CD14-positive monocyte (primary cell): ENCODE measurements at regions not wholly inside any gene's neighbourhood (a gene's known extent, or its start where the extent isn't known, plus 50 kb on each side); places are given as distances from the start of the nearest gene placed in this dataset.

Experiments
- DNase-seq, 3 donors: peaks; one replicate each; pipeline ENCODE4 v3.0.0-alpha.2; 2011 to 2022
- H2AFZ ChIP-seq: 2 replicates; pipeline ENCODE4 v1.6.0; 2012; ENCODE audit warnings: mild to moderate bottlenecking, low read depth, low read length, inconsistent platforms; ENCODE audit not compliant: insufficient read depth, poor library complexity, severe bottlenecking
- H3K27ac ChIP-seq, 2 donors: 1 replicate in 1 of 2; 2 replicates in 1 of 2; pipeline ENCODE4 v1.5.1; 2012 to 2013; ENCODE audit warnings: low read length in 2 of 2, control low read depth in 1 of 2, inconsistent platforms in 1 of 2, low read depth in 1 of 2, mild to moderate bottlenecking in 1 of 2
- H3K27me3 ChIP-seq, 2 donors: one replicate each; pipeline versions ENCODE4 v1.6.0 to v1.6.1; 2011 to 2013; ENCODE audit warnings: low read length in 2 of 2; ENCODE audit not compliant: control insufficient read depth in 2 of 2, insufficient read depth in 2 of 2
- H3K36me3 ChIP-seq, 2 donors: replicated peaks in 1 of 2; 1 replicate in 1 of 2; 2 replicates in 1 of 2; pipeline versions ENCODE4 v1.5.1 to v1.6.1; 2012 to 2013; ENCODE audit warnings: low read length in 2 of 2, control low read depth in 1 of 2, inconsistent platforms in 1 of 2, mild to moderate bottlenecking in 1 of 2; ENCODE audit not compliant: insufficient read depth in 2 of 2, control insufficient read depth in 1 of 2
- H3K4me1 ChIP-seq, 2 donors: 1 replicate in 1 of 2; 2 replicates in 1 of 2; pipeline versions ENCODE4 v1.5.1 to v1.6.1; 2012 to 2013; ENCODE audit warnings: low read length in 2 of 2, control low read depth in 1 of 2, inconsistent platforms in 1 of 2, mild to moderate bottlenecking in 1 of 2, moderate library complexity in 1 of 2; ENCODE audit not compliant: insufficient read depth in 2 of 2, control insufficient read depth in 1 of 2
- H3K4me2 ChIP-seq: replicated peaks from 2 replicates; pipeline ENCODE3; 2012; ENCODE audit warnings: low read length, moderate library complexity, mild to moderate bottlenecking; ENCODE audit not compliant: poor library complexity, severe bottlenecking; ENCODE audit errors: extremely low read depth
- H3K4me3 ChIP-seq, 3 experiments: fragments of 200-600 bp in 1 of 3; sonication (generic) in 1 of 3; replicated peaks in 1 of 3; 1 replicate in 2 of 3; 2 replicates in 1 of 3; pipeline ENCODE4 v1.5.1; 2011 to 2013; ENCODE audit warnings: low read length in 3 of 3, mild to moderate bottlenecking in 3 of 3, control low read depth in 2 of 3, low read depth in 2 of 3, inconsistent platforms in 1 of 3, moderate library complexity in 1 of 3
- H3K79me2 ChIP-seq: 2 replicates; pipeline ENCODE4 v1.6.0; 2012; ENCODE audit warnings: mild to moderate bottlenecking, control low read depth, inconsistent platforms, low read length, moderate library complexity; ENCODE audit not compliant: insufficient read depth
- H3K9ac ChIP-seq: 2 replicates; pipeline ENCODE4 v1.6.0; 2017; ENCODE audit warnings: low read length, mild to moderate bottlenecking; ENCODE audit not compliant: insufficient read depth, poor library complexity, severe bottlenecking
- H3K9me3 ChIP-seq, 2 donors: replicated peaks in 1 of 2; 1 replicate in 1 of 2; 2 replicates in 1 of 2; pipeline versions ENCODE4 v1.5.1 to v1.6.1; 2012 to 2013; ENCODE audit warnings: low read length in 2 of 2, control low read depth in 1 of 2; ENCODE audit not compliant: control insufficient read depth in 1 of 2, insufficient read depth in 1 of 2
- H4K20me1 ChIP-seq: 2 replicates; pipeline ENCODE4 v1.6.0; 2012; ENCODE audit warnings: mild to moderate bottlenecking, low read length, control low read depth, moderate library complexity; ENCODE audit not compliant: insufficient read depth
- H3K27ac Mint-ChIP-seq, 7 donors: one replicate each; pipeline ENCODE4 v1.8.0; 2020; ENCODE audit warnings: mild to moderate bottlenecking in 7 of 7, mixed read lengths in 7 of 7, moderate library complexity in 6 of 7, inconsistent platforms in 2 of 7
- H3K27me3 Mint-ChIP-seq, 3 donors: one replicate each; pipeline ENCODE4 v1.8.0; 2021 to 2022; ENCODE audit warnings: low read depth in 3 of 3, mild to moderate bottlenecking in 3 of 3, mixed read lengths in 3 of 3, moderate library complexity in 3 of 3, inconsistent platforms in 1 of 3
- H3K36me3 Mint-ChIP-seq, 2 donors: one replicate each; pipeline ENCODE4 v1.8.0; 2020; ENCODE audit warnings: mixed read lengths in 2 of 2, inconsistent platforms in 1 of 2, mild to moderate bottlenecking in 1 of 2
- H3K4me1 Mint-ChIP-seq: one replicate; pipeline ENCODE4 v1.8.0; 2020; ENCODE audit warnings: mild to moderate bottlenecking, mixed read lengths
- H3K4me3 Mint-ChIP-seq, 2 donors: one replicate each; pipeline ENCODE4 v1.8.0; 2020; ENCODE audit warnings: mild to moderate bottlenecking in 2 of 2, mixed read lengths in 2 of 2, moderate library complexity in 1 of 2
- H3K9me3 Mint-ChIP-seq, 7 donors: one replicate each; pipeline ENCODE4 v1.8.0; 2020 to 2022; ENCODE audit warnings: mixed read lengths in 7 of 7, mild to moderate bottlenecking in 6 of 7, moderate library complexity in 6 of 7, inconsistent platforms in 2 of 7
- WGBS: methylation state at CpG from one replicate; pipeline ENCODE4 v1.1.5; 2013; ENCODE audit warnings: missing lambda C conversion rate; ENCODE audit not compliant: insufficient coverage; 5-methylcytosine and 5-hydroxymethylcytosine counted together
- intact Hi-C, 2 donors: fragments of 100-400 bp; cut with micrococcal nuclease; formaldehyde crosslinking; loops; one replicate each; pipeline versions ENCODE4 v1.15.0 to v1.15.1; 2023
- TF ChIP-seq, protein P1 (sequence below): fragments of 200-600 bp; IDR thresholded peaks from one replicate; pipeline ENCODE4 v1.8.0; 2022; ENCODE audit warnings: antibody characterized with exemption, mild to moderate bottlenecking

DNA sequence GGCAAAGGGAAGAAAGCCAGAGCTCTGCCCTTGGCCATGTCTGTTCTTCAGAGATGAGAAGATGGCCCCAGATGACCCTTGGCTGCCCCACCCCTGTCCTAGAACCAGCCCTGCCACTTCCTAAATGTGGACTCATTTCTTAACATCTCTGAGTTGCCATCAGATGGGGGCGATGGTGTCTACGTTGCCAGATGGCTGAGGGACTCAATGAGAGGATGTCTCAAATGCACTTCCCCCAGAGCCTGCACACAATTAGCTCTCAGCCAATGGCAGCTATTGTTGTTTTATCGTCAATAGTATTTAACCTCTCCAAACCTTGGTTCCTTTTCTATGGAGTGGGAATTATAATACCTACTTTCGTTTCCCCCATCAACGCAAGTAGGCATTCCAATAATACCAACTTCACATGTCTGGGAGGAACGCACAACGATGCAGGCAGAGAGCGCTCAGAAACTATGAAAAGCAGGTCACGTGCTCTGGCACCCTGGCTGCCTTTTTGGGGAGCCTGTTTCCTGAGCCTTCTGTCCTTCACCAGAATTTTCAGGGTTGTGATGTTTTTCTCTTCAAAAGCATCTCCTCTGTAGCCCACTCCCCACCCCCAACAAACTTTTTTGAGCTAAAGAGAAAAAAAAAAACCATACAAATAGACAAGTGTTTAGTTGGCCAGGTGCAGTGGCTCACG is 100.3 kb downstream of the MCFD2 start:
- 88% methylated on average over 6 of the region's 10 CpGs for WGBS
- Histone ChIP-seq H3K27ac (no peak overlapping the region), H4K20me1 (no peaks in the 10 kb centered on the region), H3K4me1 (no peaks in the 10 kb centered on the region), H3K27me3 (no peaks in the 10 kb centered on the region), H3K4me3 (no peak overlapping the region), H3K9ac (no peak overlapping the region), H2AFZ (no peak overlapping the region), H3K9me3 (no peaks in the 10 kb centered on the region), H3K4me2 (no peak overlapping the region), H3K36me3 (no peaks in the 10 kb centered on the region), H3K79me2 (no peaks in the 10 kb centered on the region)
- H3K36me3 Mint-ChIP-seq: no peaks in the 10 kb centered on the region
- no peak overlapping the region for H3K4me3 Mint-ChIP-seq
- no peak for DNase-seq
- H3K4me1 Mint-ChIP-seq: peaks cover 10% of the 10 kb centered on the region
- peaks cover 3 to 8% (median 6%) of the 10 kb centered on the region in 3 donors for H3K27me3 Mint-ChIP-seq
- no peak overlapping the region for H3K27ac Mint-ChIP-seq
- intact Hi-C loops: no loop called here
- TF ChIP-seq, protein P1, sequence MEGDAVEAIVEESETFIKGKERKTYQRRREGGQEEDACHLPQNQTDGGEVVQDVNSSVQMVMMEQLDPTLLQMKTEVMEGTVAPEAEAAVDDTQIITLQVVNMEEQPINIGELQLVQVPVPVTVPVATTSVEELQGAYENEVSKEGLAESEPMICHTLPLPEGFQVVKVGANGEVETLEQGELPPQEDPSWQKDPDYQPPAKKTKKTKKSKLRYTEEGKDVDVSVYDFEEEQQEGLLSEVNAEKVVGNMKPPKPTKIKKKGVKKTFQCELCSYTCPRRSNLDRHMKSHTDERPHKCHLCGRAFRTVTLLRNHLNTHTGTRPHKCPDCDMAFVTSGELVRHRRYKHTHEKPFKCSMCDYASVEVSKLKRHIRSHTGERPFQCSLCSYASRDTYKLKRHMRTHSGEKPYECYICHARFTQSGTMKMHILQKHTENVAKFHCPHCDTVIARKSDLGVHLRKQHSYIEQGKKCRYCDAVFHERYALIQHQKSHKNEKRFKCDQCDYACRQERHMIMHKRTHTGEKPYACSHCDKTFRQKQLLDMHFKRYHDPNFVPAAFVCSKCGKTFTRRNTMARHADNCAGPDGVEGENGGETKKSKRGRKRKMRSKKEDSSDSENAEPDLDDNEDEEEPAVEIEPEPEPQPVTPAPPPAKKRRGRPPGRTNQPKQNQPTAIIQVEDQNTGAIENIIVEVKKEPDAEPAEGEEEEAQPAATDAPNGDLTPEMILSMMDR: no peak
- H3K9me3 Mint-ChIP-seq: peaks cover 0 to 2% (median 0%) of the 10 kb centered on the region in 7 donors

DNA sequence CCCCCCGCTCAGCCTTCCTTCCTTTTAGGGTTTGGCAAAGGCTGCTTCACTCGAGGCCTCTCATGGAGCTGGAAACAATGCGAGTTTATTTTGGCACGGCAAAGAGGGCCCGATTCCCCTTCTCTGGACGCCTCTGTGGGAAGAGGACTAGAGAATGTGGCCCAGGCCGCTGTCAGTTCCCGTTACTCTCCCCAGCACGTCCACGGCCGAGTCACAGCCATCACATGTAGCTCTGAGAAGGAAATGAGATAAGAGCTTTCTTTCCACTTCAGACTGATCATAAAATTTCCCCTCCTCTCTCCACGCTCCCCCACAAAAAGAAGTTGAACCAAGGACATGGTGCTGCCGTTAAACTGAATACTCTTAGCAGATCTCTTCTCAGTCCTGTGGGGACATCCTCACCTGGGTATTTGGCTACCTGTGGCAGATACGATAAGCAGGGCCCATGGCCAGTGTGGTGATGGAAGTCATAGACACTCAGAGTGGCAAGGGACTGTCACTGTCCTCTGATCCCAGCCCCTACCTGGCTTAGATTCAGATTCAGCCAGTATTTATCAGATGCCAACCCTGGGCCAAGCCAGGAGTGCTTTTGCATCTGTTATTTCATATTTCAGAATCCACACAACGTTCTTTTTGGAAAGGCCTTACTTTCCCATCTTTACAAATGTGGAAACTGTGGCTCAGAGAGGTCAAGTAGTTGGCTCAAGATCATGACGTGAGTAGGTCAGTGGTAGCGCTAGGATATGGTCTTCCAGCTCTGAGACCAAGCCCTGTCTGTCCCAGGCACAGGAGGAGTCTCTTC is 101.2 kb downstream of the MCFD2 start:
- DNase-seq: no peak
- Histone ChIP-seq H2AFZ (peak overlapping the region; percentile 23), H3K9me3 (no peaks in the 10 kb centered on the region), H3K4me1 (no peaks in the 10 kb centered on the region), H3K79me2 (no peaks in the 10 kb centered on the region), H3K27ac (no peak overlapping the region), H3K9ac (no peak overlapping the region), H3K4me3 (no peak overlapping the region), H4K20me1 (no peaks in the 10 kb centered on the region), H3K27me3 (no peaks in the 10 kb centered on the region), H3K36me3 (no peaks in the 10 kb centered on the region), H3K4me2 (no peak overlapping the region)
- H3K27ac Mint-ChIP-seq: no peak overlapping the region
- TF ChIP-seq, protein P1: no peak
- no peaks in the 10 kb centered on the region for H3K36me3 Mint-ChIP-seq
- peaks cover 0 to 2% (median 0%) of the 10 kb centered on the region in 7 donors for H3K9me3 Mint-ChIP-seq
- 88% methylated on average over 1 of the region's 17 CpGs for WGBS
- H3K27me3 Mint-ChIP-seq: peaks cover 3 to 8% (median 4%) of the 10 kb centered on the region in 3 donors
- H3K4me3 Mint-ChIP-seq: no peak overlapping the region
- H3K4me1 Mint-ChIP-seq: peaks cover 10% of the 10 kb centered on the region
- intact Hi-C loops: no loop called here
